ENCODE measurements at regions not wholly inside any gene's neighbourhood (a gene's known extent, or its start where the extent isn't known, plus 50 kb on each side); places are given as distances from the start of the nearest gene placed in this dataset.

GRCh38 chr10:10644008-10644646 lies 373.5 kb upstream of the CELF2 start:
- intact Hi-C loops (cut with micrococcal nuclease; ENCODE audit: unreplicated experiment) = no loop called here
- Histone ChIP-seq H3K4me3 (ENCODE audit: low read depth, low read length) (no peak overlapping the region), H3K36me3 (ENCODE audit: control insufficient read depth, insufficient read depth, low read length) (no peaks in the 10 kb centered on the region), H3K4me1 (no peaks in the 10 kb centered on the region), H3K9me3 (no peaks in the 10 kb centered on the region), H3K27me3 (replicated peaks; ENCODE audit: control insufficient read depth, insufficient read depth, low read length) (no peaks in the 10 kb centered on the region)
- no peaks in the 10 kb centered on the region for H3K9me3 Mint-ChIP-seq (ENCODE audit: unreplicated experiment)
- DNase-seq = no peak
- no TSS peak for BruUV-seq (replicated peaks)
- no peak for TF ChIP-seq CTCF (IDR thresholded peaks at IDR 0.05; ENCODE audit: insufficient read depth in 1 of 2, low read depth in 1 of 2, low read length in 1 of 2, severe bottlenecking in 1 of 2, unreplicated experiment in 1 of 2)
- no peaks in the 10 kb centered on the region for H3K4me1 Mint-ChIP-seq (ENCODE audit: low read depth, unreplicated experiment)
- H3K27me3 Mint-ChIP-seq (ENCODE audit: insufficient read depth, unreplicated experiment) = peaks cover 24% of the 10 kb centered on the region
- H3K27ac Mint-ChIP-seq (ENCODE audit: unreplicated experiment) = no peak overlapping the region
- H3K4me3 Mint-ChIP-seq (ENCODE audit: unreplicated experiment) = no peak overlapping the region
- no peaks in the 10 kb centered on the region for H3K36me3 Mint-ChIP-seq (ENCODE audit: insufficient read depth, unreplicated experiment)
- POLR2A ChIA-PET = no interaction called here
- CTCF ChIA-PET = no interaction called here

GRCh38 chr10:10644676-10645385 lies 372.8 kb upstream of the CELF2 start:
- no peak for DNase-seq
- POLR2A ChIA-PET = no interaction called here
- no peak overlapping the region for H3K4me3 ChIP-seq (ENCODE audit: low read depth, low read length)
- no peaks in the 10 kb centered on the region for H3K9me3 ChIP-seq
- no peak for TF ChIP-seq CTCF (IDR thresholded peaks at IDR 0.05; ENCODE audit: insufficient read depth in 1 of 2, low read depth in 1 of 2, low read length in 1 of 2, severe bottlenecking in 1 of 2, unreplicated experiment in 1 of 2)
- H3K27me3 ChIP-seq (replicated peaks; ENCODE audit: control insufficient read depth, insufficient read depth, low read length) = no peaks in the 10 kb centered on the region
- no peaks in the 10 kb centered on the region for H3K4me1 Mint-ChIP-seq (ENCODE audit: low read depth, unreplicated experiment)
- peaks cover 24% of the 10 kb centered on the region for H3K27me3 Mint-ChIP-seq (ENCODE audit: insufficient read depth, unreplicated experiment)
- intact Hi-C loops (cut with micrococcal nuclease; ENCODE audit: unreplicated experiment) = no loop called here
- no peaks in the 10 kb centered on the region for H3K36me3 Mint-ChIP-seq (ENCODE audit: insufficient read depth, unreplicated experiment)
- no peaks in the 10 kb centered on the region for H3K9me3 Mint-ChIP-seq (ENCODE audit: unreplicated experiment)
- no peak overlapping the region for H3K4me3 Mint-ChIP-seq (ENCODE audit: unreplicated experiment)
- H3K27ac Mint-ChIP-seq (ENCODE audit: unreplicated experiment) = no peak overlapping the region
- CTCF ChIA-PET = no interaction called here
- no peaks in the 10 kb centered on the region for H3K36me3 ChIP-seq (ENCODE audit: control insufficient read depth, insufficient read depth, low read length)
- no TSS peak for BruUV-seq (replicated peaks)
- no peaks in the 10 kb centered on the region for H3K4me1 ChIP-seq

- peaks cover 21% of the 10 kb centered on the region for H3K27me3 Mint-ChIP-seq (ENCODE audit: insufficient read depth, unreplicated experiment)
- no peak for DNase-seq
- H3K4me1 Mint-ChIP-seq (ENCODE audit: low read depth, unreplicated experiment) = no peaks in the 10 kb centered on the region
- no peak overlapping the region for H3K27ac Mint-ChIP-seq (ENCODE audit: unreplicated experiment)
- Histone ChIP-seq H3K36me3 (ENCODE audit: control insufficient read depth, insufficient read depth, low read length) (no peaks in the 10 kb centered on the region), H3K4me3 (ENCODE audit: low read depth, low read length) (no peak overlapping the region), H3K4me1 (no peaks in the 10 kb centered on the region), H3K27me3 (replicated peaks; ENCODE audit: control insufficient read depth, insufficient read depth, low read length) (no peaks in the 10 kb centered on the region), H3K9me3 (no peaks in the 10 kb centered on the region)
- H3K4me3 Mint-ChIP-seq (ENCODE audit: unreplicated experiment) = no peak overlapping the region
- no peaks in the 10 kb centered on the region for H3K9me3 Mint-ChIP-seq (ENCODE audit: unreplicated experiment)
- CTCF ChIA-PET = no interaction called here
- POLR2A ChIA-PET = no interaction called here
- H3K36me3 Mint-ChIP-seq (ENCODE audit: insufficient read depth, unreplicated experiment) = no peaks in the 10 kb centered on the region
- no peak for TF ChIP-seq CTCF (IDR thresholded peaks at IDR 0.05; ENCODE audit: insufficient read depth in 1 of 2, low read depth in 1 of 2, low read length in 1 of 2, severe bottlenecking in 1 of 2, unreplicated experiment in 1 of 2)
- BruUV-seq (replicated peaks) = no TSS peak
- intact Hi-C loops (cut with micrococcal nuclease; ENCODE audit: unreplicated experiment) = no loop called here
Measured at GRCh38 chr10:10647331-10647730, 370.3 kb upstream of the CELF2 start.
